A673 (cell line): ENCODE measurements at regions not wholly inside any gene's neighbourhood (a gene's known extent, or its start where the extent isn't known, plus 50 kb on each side); places are given as distances from the start of the nearest gene placed in this dataset.
A peak's percentile ranks its signal among the peaks of the same experiment; 100 is the strongest.

ENCODE experiments used
- BruUV-seq: library from RNA; stranded (reverse); fragments of 400-500 nt; replicated peaks from 2 replicates; lab custom pipeline; 2021; lab: Mats Ljungman, UMichigan
- CTCF ChIA-PET: fragments of 300-600 bp; sonication (Branson Sonifier 250); formaldehyde crosslinking; loops from one replicate; lab custom pipeline; 2022; ENCODE audit warnings: antibody characterized with exemption; lab: Charles Lee
- POLR2A ChIA-PET: fragments of 300-600 bp; sonication (Branson Sonifier 250); formaldehyde crosslinking; loops from one replicate; lab custom pipeline; 2022; ENCODE audit warnings: antibody characterized with exemption; ENCODE audit not compliant: low non-redundant PET; lab: Charles Lee
- DNase-seq: peaks from one replicate; pipeline ENCODE4 v3.0.0-alpha.2; 2015; ENCODE audit warnings: low spot score
- H3K27ac ChIP-seq: fragments of 200-600 bp; sonication (generic); 2 replicates; pipeline ENCODE4 v1.5.1; 2016; ENCODE audit warnings: mixed run types, low read depth, mild to moderate bottlenecking, mixed read lengths, antibody characterized with exemption, low read length; ENCODE audit not compliant: poor library complexity, severe bottlenecking
- H3K27me3 ChIP-seq: fragments of 200-600 bp; sonication (generic); replicated peaks from 2 replicates; pipeline ENCODE4 v1.6.1; 2017; ENCODE audit warnings: mixed run types, low read depth, mild to moderate bottlenecking, mixed read lengths, antibody characterized with exemption, low read length; ENCODE audit not compliant: insufficient read depth, poor library complexity
- H3K36me3 ChIP-seq: fragments of 200-600 bp; sonication (generic); 2 replicates; pipeline ENCODE4 v1.6.1; 2016; ENCODE audit warnings: mixed run types, mild to moderate bottlenecking, mixed read lengths, antibody characterized with exemption, low read length; ENCODE audit not compliant: insufficient read depth, poor library complexity, severe bottlenecking
- H3K4me1 ChIP-seq: fragments of 200-600 bp; sonication (generic); 2 replicates; pipeline ENCODE4 v1.6.1; 2017; ENCODE audit warnings: mixed run types, mild to moderate bottlenecking, mixed read lengths, antibody characterized with exemption, low read length; ENCODE audit not compliant: insufficient read depth, poor library complexity, severe bottlenecking
- H3K4me3 ChIP-seq: fragments of 200-600 bp; sonication (generic); 2 replicates; pipeline ENCODE4 v1.5.1; 2016; ENCODE audit warnings: low read depth, mixed run types, mild to moderate bottlenecking, mixed read lengths, low read length; ENCODE audit not compliant: poor library complexity, severe bottlenecking
- H3K9me3 ChIP-seq: fragments of 200-600 bp; sonication (generic); 2 replicates; pipeline ENCODE4 v1.6.1; 2016; ENCODE audit warnings: mixed run types, low read depth, mild to moderate bottlenecking, mixed read lengths, antibody characterized with exemption, low read length; ENCODE audit not compliant: poor library complexity, severe bottlenecking
- CTCF ChIP-seq: fragments of 300-800, 200-600 bp; sonication (generic); conservative IDR thresholded peaks from 2 replicates; pipeline ENCODE4 v1.5.1; 2017; ENCODE audit warnings: low read depth, mild to moderate bottlenecking, antibody characterized with exemption, low read length, moderate library complexity, mixed read lengths
- EZH2 ChIP-seq: fragments of 200-600 bp; sonication (generic); IDR thresholded peaks from 2 replicates; pipeline ENCODE4 v1.6.1; 2017; ENCODE audit warnings: borderline replicate concordance, low read depth, mild to moderate bottlenecking, mixed read lengths, antibody characterized with exemption, low read length; ENCODE audit not compliant: poor library complexity, severe bottlenecking
- intact Hi-C: fragments of 100-400 bp; cut with micrococcal nuclease; formaldehyde crosslinking; loops from one replicate; pipeline ENCODE4 v1.10.0; 2022; ENCODE audit not compliant: unreplicated experiment

- no peaks in the 10 kb centered on the region for H3K36me3 ChIP-seq
- ChIA-PET CTCF (no interaction called here), POLR2A (interaction anchor here (0.6 kb wide), 1 partner anchor 67 kb away, joined by 4 read pairs; no protein-coding TSS in a partner anchor)
- H3K27me3 ChIP-seq = no peaks in the 10 kb centered on the region
- H3K27ac ChIP-seq = no peak overlapping the region
- TF ChIP-seq EZH2 (no peak), CTCF (no peak)
- H3K4me1 ChIP-seq = peaks cover 5% of the 10 kb centered on the region
- DNase-seq = no peak
- BruUV-seq = no TSS peak
- intact Hi-C loops = loop anchor here (10.0 kb wide), 1 partner anchor 223 kb away; no protein-coding TSS in a partner anchor
- no peak overlapping the region for H3K4me3 ChIP-seq
- H3K9me3 ChIP-seq = no peaks in the 10 kb centered on the region
These were observed 154.8 kb upstream of the GAS1 start for GRCh38 chr9:87102126-87102525.

GRCh38 chr9:87107072-87107471, 159.8 kb upstream of the GAS1 start:
- intact Hi-C loops = loop anchor here (10.0 kb wide), 1 partner anchor 218 kb away; no protein-coding TSS in a partner anchor
- DNase-seq = peak; percentile 50
- H3K9me3 ChIP-seq = no peaks in the 10 kb centered on the region
- no peaks in the 10 kb centered on the region for H3K27me3 ChIP-seq
- H3K4me1 ChIP-seq = no peaks in the 10 kb centered on the region
- no peak overlapping the region for H3K4me3 ChIP-seq
- H3K36me3 ChIP-seq = no peaks in the 10 kb centered on the region
- H3K27ac ChIP-seq = no peak overlapping the region
- TF ChIP-seq EZH2 (no peak), CTCF (peak; percentile 61)
- ChIA-PET CTCF (no interaction called here), POLR2A (no interaction called here)
- BruUV-seq = no TSS peak

GRCh38 chr9:87108661-87109060, 161.4 kb upstream of the GAS1 start:
- peak; percentile 18 for DNase-seq
- Histone ChIP-seq H3K4me3 (no peak overlapping the region), H3K27me3 (no peaks in the 10 kb centered on the region), H3K27ac (no peak overlapping the region), H3K9me3 (no peaks in the 10 kb centered on the region), H3K4me1 (no peaks in the 10 kb centered on the region), H3K36me3 (no peaks in the 10 kb centered on the region)
- intact Hi-C loops = loop anchor here (10.0 kb wide), 1 partner anchor 216 kb away; no protein-coding TSS in a partner anchor
- CTCF ChIA-PET = no interaction called here
- POLR2A ChIA-PET = no interaction called here
- BruUV-seq = no TSS peak
- TF ChIP-seq EZH2 (no peak), CTCF (no peak)
